Spleen (tissue), 7 donors: ENCODE measurements at regions not wholly inside any gene's neighbourhood (a gene's known extent, or its start where the extent isn't known, plus 50 kb on each side); places are given as distances from the start of the nearest gene placed in this dataset.

Experiments
- CTCF ChIP-seq, 11 experiments: fragments of 200-600 bp in 7 of 11; fragments of 450-650 bp in 4 of 11; sonication (generic) in 4 of 11; IDR thresholded peaks in 8 of 11; conservative IDR thresholded peaks in 3 of 11; 1 replicate in 7 of 11; 2 replicates in 4 of 11; pipeline versions ENCODE4 v1.4.0 to v1.8.0; 2016 to 2021; ENCODE audit warnings: antibody characterized with exemption in 11 of 11, inconsistent platforms in 4 of 11, mild to moderate bottlenecking in 1 of 11
- POLR2AphosphoS5 ChIP-seq, 3 donors: sonication (generic); formaldehyde crosslinking; IDR thresholded peaks; one replicate each; pipeline ENCODE4 v1.5.1; 2017; ENCODE audit warnings: antibody characterized with exemption in 3 of 3
- donor health status: DM: no; HTN: no; CAD: no; lungs with moderate emphysema.
- donor health status: DM: no; HTN: no; CAD: no.
- donor health status: DM: no; HTN: no; CAD: no.

- no peak for TF ChIP-seq CTCF (IDR thresholded peaks at IDR 0.05 in 8 of 11, conservative IDR thresholded peaks at IDR 0.05 in 3 of 11)
- no peak for TF ChIP-seq POLR2AphosphoS5 (IDR thresholded peaks at IDR 0.05)
These were observed 346.7 kb downstream of the EFNA5 start for GRCh38 chr5:107324071-107324470.
